Muscle layer of duodenum (tissue), 2 donors: ENCODE measurements at regions not wholly inside any gene's neighbourhood (a gene's known extent, or its start where the extent isn't known, plus 50 kb on each side); places are given as distances from the start of the nearest gene placed in this dataset.
"Not testable (repeated sequence)": the region's sequence is repeated elsewhere in the genome, so short reads cannot be mapped to it uniquely, and the experiment has no call there.

ENCODE experiments used
- H3K27ac ChIP-seq: one replicate; pipeline ENCODE4 v1.7.0; 2013; ENCODE audit warnings: mild to moderate bottlenecking, low read length
- H3K27me3 ChIP-seq: one replicate; pipeline ENCODE4 v1.7.0; 2013; ENCODE audit warnings: low read depth, mild to moderate bottlenecking, control low read depth, low read length
- H3K36me3 ChIP-seq, 2 donors: one replicate each; pipeline ENCODE4 v1.7.0; 2013; ENCODE audit warnings: low read length in 2 of 2, control low read depth in 1 of 2, mild to moderate bottlenecking in 1 of 2; ENCODE audit not compliant: insufficient read depth in 2 of 2, control insufficient read depth in 1 of 2
- H3K4me1 ChIP-seq, 2 donors: one replicate each; pipeline ENCODE4 v1.7.0; 2013; ENCODE audit warnings: low read length in 2 of 2, mild to moderate bottlenecking in 2 of 2, control low read depth in 1 of 2, moderate library complexity in 1 of 2; ENCODE audit not compliant: insufficient read depth in 2 of 2, control insufficient read depth in 1 of 2
- H3K4me3 ChIP-seq, 2 donors: one replicate each; pipeline ENCODE4 v1.7.0; 2013; ENCODE audit warnings: low read length in 2 of 2, low read depth in 1 of 2, mild to moderate bottlenecking in 1 of 2
- H3K9me3 ChIP-seq, 2 donors: one replicate each; pipeline ENCODE4 v1.7.0; 2013; ENCODE audit warnings: low read length in 2 of 2, control low read depth in 1 of 2, mild to moderate bottlenecking in 1 of 2; ENCODE audit not compliant: control insufficient read depth in 1 of 2
- donor health status: healthy.

- H3K36me3 ChIP-seq: no peaks in the 10 kb centered on the region
- peaks cover 6 to 13% of the 10 kb centered on the region in 2 donors for H3K4me1 ChIP-seq
- no peaks in the 10 kb centered on the region for H3K27me3 ChIP-seq
- H3K9me3 ChIP-seq: no peaks in the 10 kb centered on the region
- no peak overlapping the region for H3K27ac ChIP-seq
- H3K4me3 ChIP-seq: peak overlapping the region; percentile 46 to 48
These were observed 74.0 kb downstream of the TANC2 start for GRCh38 chr17:63039899-63040602.

DNA sequence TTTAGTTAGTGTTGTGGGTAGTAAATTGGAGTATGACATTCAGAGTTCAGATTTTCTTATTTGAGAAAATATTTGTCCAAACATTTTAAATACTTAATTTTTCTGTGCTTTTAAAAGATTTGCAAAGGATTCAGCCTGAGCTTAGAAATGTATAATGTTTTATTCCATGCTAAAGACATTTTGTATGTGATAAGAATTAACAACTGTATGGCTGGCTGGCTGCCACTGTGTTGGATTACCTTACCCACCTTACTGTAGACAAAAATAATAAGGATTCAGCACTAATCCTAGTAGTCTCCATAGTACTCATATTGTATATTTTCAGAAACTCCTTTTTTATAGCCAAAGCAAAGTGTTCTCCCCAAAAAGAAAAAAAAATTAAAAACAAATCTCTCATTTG, 74.8 kb downstream of the TANC2 start:
- peak overlapping the region in 1 of 2 donors; percentile 48 for H3K4me3 ChIP-seq
- no peaks in the 10 kb centered on the region for H3K36me3 ChIP-seq
- peaks cover 6 to 13% of the 10 kb centered on the region in 2 donors for H3K4me1 ChIP-seq
- no peak overlapping the region for H3K27ac ChIP-seq
- H3K9me3 ChIP-seq: no peaks in the 10 kb centered on the region
- no peaks in the 10 kb centered on the region for H3K27me3 ChIP-seq

DNA sequence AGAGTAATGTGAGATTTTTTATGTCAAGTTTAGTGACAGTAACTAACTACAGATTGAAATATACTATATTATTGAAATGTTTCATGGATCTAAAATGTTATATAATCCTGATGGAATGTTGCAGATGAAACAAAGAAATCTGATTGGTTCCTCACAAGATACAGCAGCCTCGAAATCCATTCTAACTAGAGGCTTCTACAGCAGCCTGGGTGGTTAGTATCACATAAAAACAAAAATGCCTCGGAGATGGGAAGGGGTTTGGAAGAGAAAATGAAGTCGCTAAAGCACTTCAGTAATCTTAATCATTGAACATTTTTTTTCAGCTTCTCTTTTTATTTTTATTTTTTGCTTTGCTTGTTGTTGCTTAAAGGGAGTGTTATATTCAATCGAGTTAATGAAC, 75.2 kb downstream of the TANC2 start:
- no peak overlapping the region for H3K27ac ChIP-seq

GRCh38 chr17:63041722-63042121, 75.7 kb downstream of the TANC2 start:
- no peak overlapping the region for H3K4me3 ChIP-seq

More for the DNA sequence above, 75.2 kb downstream of the TANC2 start:
- Histone ChIP-seq H3K36me3 (no peaks in the 10 kb centered on the region), H3K4me1 (peaks cover 6 to 13% of the 10 kb centered on the region in 2 donors), H3K9me3 (no peaks in the 10 kb centered on the region), H3K4me3 (no peak overlapping the region), H3K27me3 (no peaks in the 10 kb centered on the region)

DNA sequence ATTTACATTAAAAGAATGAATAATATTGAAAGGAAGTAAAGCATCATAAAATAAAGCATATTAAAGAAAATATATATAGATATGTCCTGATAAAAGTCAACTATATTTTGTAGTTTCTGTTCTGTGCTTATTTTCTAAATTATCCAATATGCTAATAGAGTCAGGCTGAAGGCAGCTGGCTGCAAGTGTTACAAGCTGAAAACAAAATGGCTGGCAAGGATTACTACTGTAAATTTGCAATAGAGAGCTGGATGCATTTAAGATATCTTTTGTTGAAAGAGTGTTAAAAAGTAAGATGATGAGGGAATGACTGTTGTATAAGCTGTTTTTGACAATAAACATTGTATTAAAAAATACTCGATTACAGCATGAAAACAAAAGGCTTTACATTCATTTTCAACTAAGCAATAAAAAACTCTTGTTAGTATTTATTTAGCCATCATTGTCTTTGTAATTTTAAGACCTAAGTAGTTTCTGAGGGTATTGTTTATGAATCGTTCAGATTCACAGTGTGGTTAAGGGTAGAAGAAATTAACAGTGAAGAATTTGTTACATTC, 76.3 kb downstream of the TANC2 start:
- H3K36me3 ChIP-seq: no peaks in the 10 kb centered on the region
- no peaks in the 10 kb centered on the region for H3K9me3 ChIP-seq
- H3K27ac ChIP-seq: no peak overlapping the region
- H3K4me1 ChIP-seq: peaks cover 6 to 13% of the 10 kb centered on the region in 2 donors
- no peaks in the 10 kb centered on the region for H3K27me3 ChIP-seq
- H3K4me3 ChIP-seq: no peak overlapping the region

More at GRCh38 chr17:63041722-63042121, 75.7 kb downstream of the TANC2 start:
- H3K36me3 ChIP-seq: no peaks in the 10 kb centered on the region
- H3K9me3 ChIP-seq: no peaks in the 10 kb centered on the region
- no peak overlapping the region for H3K27ac ChIP-seq
- no peaks in the 10 kb centered on the region for H3K27me3 ChIP-seq
- peaks cover 6 to 13% of the 10 kb centered on the region in 2 donors for H3K4me1 ChIP-seq

- H3K36me3 ChIP-seq, H3K9me3 ChIP-seq, H3K4me3 ChIP-seq, H3K4me1 ChIP-seq, H3K27me3 ChIP-seq, H3K27ac ChIP-seq: not testable (repeated sequence)
These were observed 91.5 kb downstream of the TANC2 start for GRCh38 chr17:63057560-63057959.

GRCh38 chr17:63066158-63066813, 100.3 kb downstream of the TANC2 start:
- no peaks in the 10 kb centered on the region for H3K9me3 ChIP-seq
- H3K4me1 ChIP-seq: no peaks in the 10 kb centered on the region
- H3K27ac ChIP-seq: no peak overlapping the region
- H3K27me3 ChIP-seq: no peaks in the 10 kb centered on the region
- no peaks in the 10 kb centered on the region for H3K36me3 ChIP-seq
- H3K4me3 ChIP-seq: no peak overlapping the region

- H3K27ac ChIP-seq: no peak overlapping the region
- H3K27me3 ChIP-seq: no peaks in the 10 kb centered on the region
- no peaks in the 10 kb centered on the region for H3K4me1 ChIP-seq
- no peak overlapping the region for H3K4me3 ChIP-seq
- H3K36me3 ChIP-seq: no peaks in the 10 kb centered on the region
- no peaks in the 10 kb centered on the region for H3K9me3 ChIP-seq
These were observed 103.2 kb downstream of the TANC2 start for GRCh38 chr17:63069245-63069644.

DNA sequence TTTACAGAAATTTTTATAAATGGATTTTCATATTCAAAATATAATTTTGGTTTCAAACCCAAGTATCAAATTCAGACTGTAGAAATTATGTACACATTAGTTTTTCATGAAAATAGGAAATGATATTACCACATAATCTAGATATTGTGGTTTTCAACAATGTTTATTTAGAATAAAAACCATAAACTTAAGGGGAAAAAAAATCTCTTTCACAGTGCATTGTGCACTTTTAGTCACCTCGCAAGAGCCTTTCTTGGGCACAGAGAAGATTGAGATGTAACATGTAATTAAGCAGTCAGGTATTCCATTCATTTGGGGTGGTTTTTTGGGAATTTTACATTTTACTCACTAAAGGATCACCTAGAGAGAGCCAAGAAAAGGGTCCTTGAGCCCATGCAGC, 104.0 kb downstream of the TANC2 start:
- H3K27me3 ChIP-seq: no peaks in the 10 kb centered on the region
- no peak overlapping the region for H3K27ac ChIP-seq
- no peaks in the 10 kb centered on the region for H3K36me3 ChIP-seq
- no peaks in the 10 kb centered on the region for H3K4me1 ChIP-seq
- no peaks in the 10 kb centered on the region for H3K9me3 ChIP-seq
- no peak overlapping the region for H3K4me3 ChIP-seq

- no peaks in the 10 kb centered on the region for H3K36me3 ChIP-seq
- H3K4me3 ChIP-seq: no peak overlapping the region
- H3K4me1 ChIP-seq: no peaks in the 10 kb centered on the region
- no peak overlapping the region for H3K27ac ChIP-seq
- H3K9me3 ChIP-seq: no peaks in the 10 kb centered on the region
- no peaks in the 10 kb centered on the region for H3K27me3 ChIP-seq
These were observed 105.8 kb downstream of the TANC2 start for GRCh38 chr17:63071797-63072196.

DNA sequence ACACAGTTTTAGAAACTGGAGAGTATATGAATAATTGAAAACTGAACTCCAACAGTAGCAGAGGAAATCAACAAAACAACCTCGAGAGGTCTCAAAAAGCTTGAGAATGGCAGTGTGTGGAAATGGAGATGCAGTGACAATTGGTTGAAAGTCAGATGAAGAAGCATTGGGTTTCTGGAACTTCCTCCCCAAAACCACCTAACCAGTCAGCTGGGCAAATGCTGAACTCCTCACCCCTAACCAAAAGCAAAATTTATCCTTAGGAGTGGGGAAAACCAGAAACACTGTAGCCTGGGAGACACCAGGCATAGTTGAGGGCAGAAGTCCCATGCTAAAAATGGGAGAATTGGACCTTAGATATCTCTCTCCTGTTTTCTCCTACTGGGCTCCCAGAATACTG, 109.9 kb downstream of the TANC2 start:
- H3K27me3 ChIP-seq: no peaks in the 10 kb centered on the region
- H3K27ac ChIP-seq: no peak overlapping the region
- no peaks in the 10 kb centered on the region for H3K36me3 ChIP-seq
- H3K9me3 ChIP-seq: no peaks in the 10 kb centered on the region
- H3K4me3 ChIP-seq: no peak overlapping the region
- H3K4me1 ChIP-seq: no peaks in the 10 kb centered on the region
